ENCODE measurements at regions not wholly inside any gene's neighbourhood (a gene's known extent, or its start where the extent isn't known, plus 50 kb on each side); places are given as distances from the start of the nearest gene placed in this dataset.
"Not testable (repeated sequence)": the region's sequence is repeated elsewhere in the genome, so short reads cannot be mapped to it uniquely, and the experiment has no call there.

DNA sequence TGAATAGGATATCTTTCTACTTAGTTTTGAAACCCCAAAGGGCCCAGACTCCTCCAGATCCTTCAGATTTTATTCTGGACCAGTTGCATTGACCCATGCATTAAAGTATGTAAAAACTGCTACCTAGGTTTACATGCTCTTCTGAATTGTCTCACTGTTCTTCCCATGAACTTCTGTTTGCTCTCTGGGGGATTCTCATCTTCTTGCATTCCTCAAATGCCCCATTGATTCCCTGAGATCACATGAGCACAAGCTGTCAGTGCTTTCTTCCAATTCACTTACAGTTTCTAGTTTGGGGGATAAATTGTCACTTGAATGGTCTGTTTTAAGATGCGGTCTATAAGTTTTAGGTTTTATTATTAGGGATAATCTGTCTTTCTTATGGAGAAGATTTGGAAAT lies 188.9 kb upstream of the KIF2B start:
- no peak for DNase-seq (ENCODE audit: low spot score)

DNA sequence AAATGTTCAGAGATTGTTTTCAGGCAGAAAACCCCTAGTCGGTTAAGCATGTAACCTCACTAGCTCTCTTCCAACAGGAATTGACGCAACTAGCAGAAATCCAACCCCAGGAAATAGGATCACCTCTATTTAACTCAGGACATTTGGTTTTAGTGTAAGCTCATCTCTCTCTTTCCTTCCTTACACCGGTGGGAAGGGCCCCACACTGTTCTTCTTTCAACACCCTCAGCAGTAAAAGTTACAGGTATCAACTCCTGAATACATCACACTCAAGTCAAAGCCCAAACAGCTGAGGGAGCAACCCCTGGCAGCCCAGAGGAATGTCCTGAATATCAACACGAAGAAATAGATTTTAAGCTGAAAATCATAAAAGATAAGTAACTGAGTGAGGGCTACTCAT lies 191.2 kb upstream of the KIF2B start:
- DNase-seq (ENCODE audit: low spot score), result no peak

DNA sequence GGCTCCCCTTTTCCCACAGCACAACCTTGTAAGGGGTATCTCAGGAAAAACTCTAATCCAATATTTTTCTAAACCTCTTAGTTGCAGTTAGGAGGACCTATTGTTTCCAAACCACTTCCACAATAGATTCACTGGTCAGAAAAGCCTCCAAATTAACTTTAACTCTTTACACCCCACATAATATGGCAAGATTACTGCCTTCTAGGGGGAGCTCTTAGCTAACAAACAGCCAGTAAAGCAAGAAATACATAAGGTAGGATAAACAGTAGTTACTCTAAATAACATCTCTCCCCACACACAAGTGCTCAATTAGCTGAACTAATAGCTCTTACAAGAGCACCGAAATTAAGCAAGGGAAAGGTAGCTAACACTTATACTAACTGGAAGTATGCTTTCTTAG lies 192.1 kb upstream of the KIF2B start:
- no peak for DNase-seq (ENCODE audit: low spot score)

DNA sequence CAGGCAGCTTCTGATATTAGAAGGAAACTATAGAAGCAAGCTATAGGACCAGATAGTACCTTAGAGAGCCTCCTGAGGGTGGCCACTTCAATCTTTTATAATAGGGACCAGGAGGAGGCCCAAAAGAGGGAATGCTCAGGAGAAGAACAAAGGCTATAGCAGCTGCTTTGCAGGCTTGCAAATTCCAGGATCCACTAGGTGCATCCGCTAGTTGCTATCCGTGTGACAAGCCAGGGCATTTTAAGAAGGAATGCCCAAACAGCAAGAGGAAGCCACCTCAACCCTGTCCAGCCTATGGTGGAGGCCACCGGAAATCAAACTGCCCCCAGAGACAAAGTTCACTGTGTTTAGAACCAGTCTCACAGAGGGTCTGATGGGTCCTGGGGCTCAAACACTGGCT lies 192.6 kb upstream of the KIF2B start:
- DNase-seq (ENCODE audit: low spot score), result no peak

DNA sequence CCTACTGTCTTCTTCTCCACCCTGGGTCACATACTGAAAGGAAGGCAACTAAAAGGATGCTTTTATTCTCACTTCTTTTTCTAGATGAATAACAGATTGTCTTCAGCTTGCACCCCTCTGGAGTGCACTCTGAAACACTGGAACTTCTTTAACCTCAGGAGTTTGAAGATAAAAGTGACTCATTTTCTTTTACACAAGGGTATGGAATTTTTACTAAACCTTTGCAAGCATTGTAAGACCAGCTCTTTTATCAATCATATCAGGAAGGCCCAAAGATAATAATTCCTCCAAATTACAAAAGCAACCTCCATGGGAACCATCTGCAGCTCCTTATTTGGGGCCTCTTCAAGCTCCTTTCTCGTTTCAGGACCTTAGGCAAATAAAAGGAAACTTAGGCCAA lies 193.5 kb upstream of the KIF2B start:
- no peak for DNase-seq (ENCODE audit: low spot score)

DNA sequence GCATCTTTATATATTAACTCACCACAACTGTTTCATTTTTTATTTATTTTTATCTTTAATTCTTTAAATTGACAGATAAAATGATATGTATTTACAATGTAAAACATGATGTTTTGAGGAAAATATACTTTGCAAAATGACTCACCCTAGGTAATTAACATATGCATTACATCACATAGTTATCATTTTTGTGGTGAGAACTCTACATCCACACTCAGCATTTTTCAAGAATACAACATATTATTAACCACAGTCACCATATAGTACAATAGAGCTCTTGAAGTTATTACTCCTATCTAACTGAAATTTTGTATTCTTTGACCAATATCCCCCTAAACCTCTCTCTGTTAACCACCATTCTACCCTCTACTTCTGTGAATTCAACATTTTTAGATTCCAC lies 194.7 kb upstream of the KIF2B start:
- DNase-seq (ENCODE audit: low spot score), result no peak

DNA sequence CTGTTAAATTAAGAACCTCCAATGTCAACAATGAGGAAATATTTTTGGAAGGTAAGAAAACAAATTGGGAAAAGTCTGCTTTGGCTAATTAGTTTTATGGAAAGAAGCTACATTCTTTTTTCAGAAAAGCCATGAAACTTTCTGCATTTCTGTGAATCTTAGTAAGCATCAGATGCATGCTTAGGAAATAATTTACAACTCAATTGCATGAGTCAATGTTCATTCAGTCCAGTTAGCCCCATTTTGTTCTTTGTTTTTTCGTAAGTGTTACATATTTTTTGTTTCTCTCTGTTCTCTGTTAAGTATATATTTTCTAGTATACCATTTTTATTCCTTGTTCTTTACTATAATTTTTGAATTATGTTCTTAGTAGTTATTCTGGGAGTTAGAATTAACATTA lies 195.2 kb upstream of the KIF2B start:
- no peak for DNase-seq (ENCODE audit: low spot score)

DNA sequence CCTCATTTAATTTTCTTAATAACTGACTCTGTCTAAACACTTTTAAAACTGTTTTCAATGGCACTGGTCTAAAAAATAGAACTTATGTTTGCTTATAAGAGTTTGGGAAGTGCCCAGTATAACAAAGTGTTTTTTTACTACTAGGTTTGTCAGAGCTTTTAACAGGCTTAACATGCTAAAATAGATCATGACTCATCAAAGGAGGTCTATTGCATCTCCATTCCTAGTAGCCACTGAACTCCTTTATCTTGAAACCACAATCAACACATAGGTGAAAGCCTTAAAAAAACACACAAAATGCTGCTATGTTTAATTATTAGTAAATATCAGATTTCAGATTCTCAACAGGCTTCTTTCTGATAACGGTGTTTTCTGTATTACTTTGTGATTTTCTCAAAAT lies 196.4 kb upstream of the KIF2B start:
- no peak for DNase-seq (ENCODE audit: low spot score)

DNA sequence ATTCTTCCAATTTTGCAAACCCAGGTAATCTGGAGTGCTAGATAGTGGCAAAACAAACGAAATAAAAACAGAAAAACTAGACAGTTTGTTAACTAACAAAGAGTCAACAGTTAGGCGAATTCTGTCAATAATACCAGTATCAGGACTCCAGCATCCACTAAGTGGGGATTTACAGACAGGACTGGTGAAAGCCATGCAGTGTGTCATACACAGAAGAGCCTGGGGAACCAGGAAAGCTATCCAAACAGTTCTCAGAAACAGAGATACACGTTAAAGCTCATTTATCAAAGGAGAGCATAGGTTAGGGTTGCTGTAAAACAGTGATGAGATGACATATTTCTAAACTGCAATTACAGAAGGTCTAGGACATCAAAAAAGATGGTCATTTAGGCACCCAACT lies 203.7 kb upstream of the KIF2B start:
- DNase-seq (ENCODE audit: low spot score), result no peak

DNA sequence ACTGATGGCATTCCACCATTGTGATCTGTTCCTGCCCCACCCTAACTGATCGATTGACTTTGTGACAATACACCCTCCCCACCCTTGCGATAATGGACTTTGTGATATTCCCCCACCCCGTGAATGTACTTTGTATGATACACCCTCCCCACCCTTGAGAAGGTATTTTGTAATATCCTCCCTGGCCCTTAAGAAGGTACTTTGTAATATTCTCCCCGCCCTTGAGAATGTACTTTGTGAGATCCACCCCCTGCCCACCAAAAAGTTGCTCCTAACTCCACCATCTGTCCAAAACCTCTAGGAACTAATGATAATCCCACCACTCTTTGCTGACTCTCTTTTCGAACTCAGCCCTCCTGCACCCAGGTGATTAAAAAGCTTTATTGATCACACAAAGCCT lies 214.5 kb upstream of the KIF2B start:
- not testable (repeated sequence) for DNase-seq (ENCODE audit: low spot score)

DNA sequence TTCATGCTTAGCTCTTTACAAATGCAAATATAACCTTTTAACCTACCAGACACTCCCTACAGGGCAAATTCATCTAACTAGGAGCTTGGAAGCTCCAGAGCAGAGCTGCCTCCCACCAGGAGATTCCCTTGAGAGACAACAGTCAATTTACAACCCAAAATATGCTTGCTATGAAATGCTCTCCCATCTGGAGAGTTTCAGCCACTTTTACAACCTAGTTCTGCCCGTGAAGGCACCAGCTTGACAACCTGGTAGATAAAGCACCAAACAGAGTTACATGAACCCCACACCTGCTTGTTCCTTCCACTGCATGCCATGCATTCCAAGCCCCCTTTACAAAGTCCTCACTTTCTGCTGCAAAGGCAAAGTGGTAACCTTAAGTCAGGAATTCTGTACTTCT lies 215.3 kb upstream of the KIF2B start:
- DNase-seq (ENCODE audit: low spot score), result no peak

DNA sequence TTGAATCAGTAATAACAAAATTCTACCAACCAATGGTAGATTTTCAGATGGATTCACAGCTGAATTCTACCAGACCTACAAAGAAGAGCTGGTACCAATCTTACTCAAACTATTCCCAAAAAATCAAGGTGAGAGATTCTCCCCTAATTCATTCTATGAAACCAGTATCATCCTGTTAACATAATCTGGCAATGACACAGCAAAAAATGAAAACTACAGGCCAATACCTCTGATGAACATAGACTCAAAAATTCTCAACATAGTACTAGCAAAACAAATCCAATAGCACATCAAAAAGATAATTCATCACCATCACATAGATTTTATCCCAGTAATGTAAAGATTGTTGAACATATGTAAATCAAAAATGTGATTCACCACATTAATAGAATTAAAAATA lies 234.4 kb upstream of the KIF2B start:
- DNase-seq (ENCODE audit: low spot score), result no peak

DNA sequence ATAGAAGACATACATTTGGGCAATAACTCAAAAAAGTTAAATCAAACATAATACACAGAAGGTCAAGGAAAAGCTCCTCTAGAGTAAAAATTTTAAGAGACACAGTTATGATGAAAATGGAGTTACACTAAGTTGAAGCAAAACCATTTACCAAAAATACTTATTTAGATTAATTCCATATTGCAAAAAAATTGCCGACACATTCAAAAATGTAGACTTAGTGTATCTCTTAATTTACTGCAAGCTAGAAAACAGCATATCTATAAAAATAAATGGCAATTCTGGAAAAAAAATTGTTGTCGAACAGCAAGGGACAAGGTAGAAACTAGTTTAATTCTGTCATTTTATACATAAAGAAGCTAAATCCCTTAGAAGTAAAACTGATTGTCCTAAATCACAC lies 248.7 kb upstream of the KIF2B start:
- no peak for DNase-seq (ENCODE audit: low spot score)

DNA sequence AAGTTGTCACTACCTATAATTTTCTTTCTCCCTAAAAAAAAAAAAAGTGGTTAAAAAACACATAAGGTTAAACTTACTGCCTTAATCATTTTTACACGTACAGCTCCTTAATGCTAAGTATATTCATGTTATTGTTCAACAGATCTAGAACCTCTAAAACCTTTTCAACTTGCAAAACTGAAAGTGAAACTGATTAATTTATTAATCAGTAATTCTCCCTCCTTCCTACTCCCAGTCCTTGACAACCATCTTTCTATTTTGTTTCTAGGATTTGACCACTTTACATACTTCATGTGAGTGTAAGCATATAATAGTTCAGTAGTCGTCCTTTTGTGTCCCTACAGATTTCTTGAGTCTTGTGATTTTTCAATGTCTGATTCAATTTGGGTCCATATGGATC lies 251.4 kb upstream of the KIF2B start:
- no peak for DNase-seq (ENCODE audit: low spot score)

DNA sequence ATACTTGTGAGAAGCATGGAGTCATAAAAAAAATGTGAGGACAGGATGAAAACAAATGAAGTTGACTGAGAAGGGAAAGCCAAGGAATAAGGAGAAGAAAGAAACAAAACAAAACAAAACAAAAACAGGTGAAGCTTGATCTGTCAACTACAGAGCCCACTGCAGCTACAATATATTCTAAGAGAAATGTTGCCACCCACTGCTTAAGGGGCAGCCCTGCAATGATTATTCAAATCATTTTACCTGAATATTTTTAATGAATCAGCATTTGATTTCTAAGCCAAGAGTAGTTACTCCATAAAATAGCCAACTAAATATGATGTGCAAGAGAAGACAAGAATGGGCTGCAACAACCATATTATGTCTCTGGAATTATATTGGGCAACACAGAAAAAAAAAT lies 252.0 kb upstream of the KIF2B start:
- DNase-seq (ENCODE audit: low spot score), result no peak

DNA sequence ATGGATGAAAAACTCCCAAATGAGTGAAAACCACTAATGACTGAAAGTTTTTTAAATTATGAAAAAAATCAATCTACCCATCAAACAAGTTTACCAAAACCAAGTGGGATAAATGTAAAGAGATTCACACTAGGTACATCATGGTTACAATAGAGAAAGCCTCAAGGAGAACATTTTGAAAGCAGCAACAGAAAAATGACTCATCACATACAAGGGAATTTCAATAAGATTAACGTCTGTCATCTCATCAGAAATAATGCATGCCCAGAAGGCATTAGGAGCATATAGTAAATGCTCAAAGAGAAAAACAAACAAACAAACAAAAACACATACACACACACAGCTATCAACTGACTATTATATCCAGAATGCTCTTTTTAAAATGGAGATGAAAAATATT lies 261.8 kb upstream of the KIF2B start:
- no peak for DNase-seq (ENCODE audit: low spot score)

DNA sequence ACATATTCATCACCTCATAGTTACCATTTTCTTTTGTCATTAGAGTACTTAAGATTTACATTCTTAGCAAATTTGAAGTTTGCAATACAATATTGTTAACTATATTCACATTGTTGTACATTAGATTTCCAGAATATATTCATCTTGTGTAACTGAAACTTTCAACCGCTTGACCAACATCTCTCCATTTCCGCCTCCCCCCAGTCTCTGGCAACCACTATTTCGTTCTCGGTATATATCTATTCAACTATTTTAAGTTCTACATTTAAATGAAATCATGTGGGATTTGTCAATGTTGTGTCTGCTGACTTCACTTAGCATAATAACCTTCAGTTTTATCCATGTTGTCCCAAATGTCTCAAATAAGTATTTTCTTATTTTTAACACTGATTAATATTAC lies 274.5 kb upstream of the KIF2B start:
- DNase-seq (ENCODE audit: low spot score), result no peak

DNA sequence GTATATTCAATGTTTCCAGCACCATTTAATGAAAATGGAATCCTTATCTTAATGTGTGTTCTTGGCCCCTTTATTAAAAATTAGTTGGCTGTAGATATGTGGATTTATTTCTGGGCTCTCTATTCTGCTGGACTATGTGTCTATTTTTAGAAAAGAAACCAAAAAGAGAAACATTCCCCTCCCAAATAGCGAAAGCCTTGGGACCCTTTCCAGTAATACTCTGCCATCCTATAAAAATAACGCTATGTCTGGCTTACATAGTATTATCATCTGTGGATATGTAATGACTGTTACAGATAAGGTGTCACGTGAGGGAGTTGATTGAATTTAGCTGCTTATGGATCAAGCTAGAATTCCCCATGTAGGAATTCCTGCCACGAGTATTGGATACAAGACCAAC lies 279.3 kb upstream of the KIF2B start:
- no peak for DNase-seq (ENCODE audit: low spot score)

DNA sequence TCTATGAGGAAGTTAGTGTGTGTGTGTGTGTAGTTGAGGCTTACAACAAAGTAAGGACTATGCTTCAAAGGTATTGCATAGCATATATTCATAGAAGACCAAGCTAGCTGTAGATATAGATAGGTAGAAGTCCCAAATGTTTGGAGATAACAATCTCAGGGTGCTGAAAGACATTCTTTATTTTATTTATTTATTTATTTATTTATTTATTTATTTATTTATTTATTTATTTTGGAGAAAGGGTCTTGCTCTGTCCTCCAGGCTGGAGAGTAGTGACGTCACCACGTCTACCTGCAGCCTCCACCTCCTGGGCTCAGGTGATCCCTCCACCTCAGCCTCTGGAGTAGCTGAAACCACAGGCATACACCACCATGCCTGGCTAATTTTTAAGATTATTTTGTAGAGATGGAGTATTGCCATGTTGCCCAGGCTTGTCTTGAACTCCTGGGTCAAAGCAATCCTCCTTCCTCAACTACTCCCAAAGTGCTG lies 284.6 kb upstream of the KIF2B start:
- no peak for DNase-seq (ENCODE audit: low spot score)

DNA sequence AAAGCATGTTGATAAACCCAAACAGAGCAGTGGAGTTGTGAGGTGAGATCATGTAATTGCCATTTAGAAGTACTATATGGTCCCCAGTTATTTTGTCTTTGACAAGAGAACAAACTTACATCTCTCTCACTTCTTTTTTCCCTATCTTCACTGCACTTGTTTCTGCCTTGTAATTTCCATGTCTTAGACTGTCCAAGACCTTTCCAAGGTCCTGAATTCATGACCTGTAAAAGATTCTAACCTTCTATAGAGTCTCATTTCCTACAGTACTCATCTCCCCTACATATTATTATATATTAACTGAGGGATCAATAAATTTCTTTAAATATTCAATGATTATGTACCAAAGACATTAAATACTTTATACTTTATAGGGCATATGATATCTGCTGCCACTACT lies 295.3 kb upstream of the KIF2B start:
- no peak for DNase-seq (ENCODE audit: low spot score)

DNA sequence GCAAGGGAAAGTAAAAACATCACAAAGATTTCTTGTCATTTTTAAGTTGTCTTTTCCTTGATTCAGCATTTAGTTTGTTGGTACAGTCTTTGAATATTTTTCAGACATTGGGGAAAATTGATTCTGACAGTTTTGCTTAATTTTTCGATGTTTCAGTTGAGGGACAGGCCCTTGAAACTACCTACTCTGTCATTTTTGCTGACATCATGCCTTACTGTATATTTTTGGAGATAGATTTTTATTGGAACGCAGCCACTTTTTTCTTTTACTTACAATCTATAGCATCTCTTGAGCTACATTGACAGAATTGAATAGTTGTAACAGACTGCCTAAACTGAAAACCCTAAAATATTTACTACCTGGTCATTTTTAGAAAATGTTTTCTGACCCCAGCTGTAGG lies 297.1 kb upstream of the KIF2B start:
- no peak for DNase-seq (ENCODE audit: low spot score)

DNA sequence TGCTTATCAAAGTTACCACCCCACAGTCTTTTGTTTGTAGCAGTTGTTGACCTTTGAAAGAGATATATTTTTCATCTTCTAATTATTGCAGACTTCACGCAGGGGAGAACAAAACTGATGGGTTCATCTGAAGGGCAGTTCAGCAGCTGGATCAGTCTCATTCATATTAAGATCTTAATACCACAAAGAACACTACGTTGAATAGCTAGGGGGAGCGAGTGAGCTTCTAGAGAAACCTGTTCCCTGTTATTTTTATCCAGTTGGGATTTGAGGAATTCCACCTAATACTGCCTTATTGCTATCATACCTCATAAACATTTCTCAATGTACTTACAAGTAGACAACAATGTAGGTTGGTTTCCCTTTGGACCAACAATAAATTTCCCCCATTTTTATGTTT lies 306.1 kb upstream of the KIF2B start:
- no peak for DNase-seq (ENCODE audit: low spot score)

DNA sequence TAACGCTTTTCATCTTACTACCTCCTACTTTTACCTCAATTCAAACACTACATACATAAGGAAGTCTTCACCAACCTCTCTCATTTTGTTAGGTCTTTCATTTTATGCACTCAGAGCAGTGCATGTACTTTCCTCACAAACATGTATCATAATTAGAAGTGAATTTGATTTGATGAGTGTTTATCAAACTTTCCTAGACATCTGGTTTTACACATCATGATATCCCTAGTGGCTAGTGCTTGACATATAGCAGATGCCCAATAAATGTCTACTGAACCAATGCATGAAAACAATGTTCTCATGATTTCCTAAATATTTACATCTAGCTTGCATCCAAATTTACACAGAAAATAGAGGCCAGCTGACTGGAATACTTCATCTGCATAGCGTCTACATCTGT lies 323.4 kb upstream of the KIF2B start:
- no peak for DNase-seq (ENCODE audit: low spot score)

DNA sequence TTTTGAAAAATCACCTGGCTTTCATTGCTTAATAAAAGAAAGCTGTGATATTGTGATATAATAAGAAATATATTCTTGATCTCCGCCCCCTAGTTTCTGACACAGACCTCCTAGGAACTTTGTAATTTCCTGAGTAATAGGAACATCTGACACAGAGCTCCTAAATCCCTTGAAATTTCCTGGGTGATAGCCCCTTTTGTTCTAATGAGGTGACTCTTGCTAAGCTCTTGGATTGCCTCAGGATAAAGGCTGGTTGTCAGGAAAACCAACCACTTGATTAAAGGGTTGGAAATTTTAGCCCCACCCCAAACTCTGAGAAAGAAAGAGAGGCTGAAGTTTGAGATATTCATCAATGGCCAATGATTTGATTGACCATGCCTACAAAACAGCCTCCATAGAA lies 326.4 kb upstream of the KIF2B start:
- DNase-seq (ENCODE audit: low spot score), result no peak

DNA sequence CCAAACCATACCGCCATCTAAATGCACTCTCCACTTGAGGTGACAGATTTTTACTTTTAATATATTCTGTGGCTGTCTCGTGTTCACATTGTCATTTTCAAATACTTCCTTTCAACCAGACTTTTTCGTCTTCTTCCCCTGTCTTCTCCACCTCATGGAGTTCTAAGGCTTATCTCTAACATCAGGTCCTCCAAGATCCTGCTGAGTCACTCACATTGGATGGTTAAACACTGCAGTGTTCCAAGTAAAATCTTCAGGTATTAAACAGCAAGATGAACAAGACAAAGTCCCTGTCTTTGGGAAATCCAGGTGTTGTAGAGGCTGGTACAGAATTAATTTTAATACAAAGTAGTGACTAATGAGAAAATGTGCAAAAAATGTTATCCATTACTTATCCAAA lies 330.2 kb upstream of the KIF2B start:
- no peak for DNase-seq (ENCODE audit: low spot score)

All from kidney capillary endothelial cell (primary cell).